ENCODE measurements at regions not wholly inside any gene's neighbourhood (a gene's known extent, or its start where the extent isn't known, plus 50 kb on each side); places are given as distances from the start of the nearest gene placed in this dataset.

DNA sequence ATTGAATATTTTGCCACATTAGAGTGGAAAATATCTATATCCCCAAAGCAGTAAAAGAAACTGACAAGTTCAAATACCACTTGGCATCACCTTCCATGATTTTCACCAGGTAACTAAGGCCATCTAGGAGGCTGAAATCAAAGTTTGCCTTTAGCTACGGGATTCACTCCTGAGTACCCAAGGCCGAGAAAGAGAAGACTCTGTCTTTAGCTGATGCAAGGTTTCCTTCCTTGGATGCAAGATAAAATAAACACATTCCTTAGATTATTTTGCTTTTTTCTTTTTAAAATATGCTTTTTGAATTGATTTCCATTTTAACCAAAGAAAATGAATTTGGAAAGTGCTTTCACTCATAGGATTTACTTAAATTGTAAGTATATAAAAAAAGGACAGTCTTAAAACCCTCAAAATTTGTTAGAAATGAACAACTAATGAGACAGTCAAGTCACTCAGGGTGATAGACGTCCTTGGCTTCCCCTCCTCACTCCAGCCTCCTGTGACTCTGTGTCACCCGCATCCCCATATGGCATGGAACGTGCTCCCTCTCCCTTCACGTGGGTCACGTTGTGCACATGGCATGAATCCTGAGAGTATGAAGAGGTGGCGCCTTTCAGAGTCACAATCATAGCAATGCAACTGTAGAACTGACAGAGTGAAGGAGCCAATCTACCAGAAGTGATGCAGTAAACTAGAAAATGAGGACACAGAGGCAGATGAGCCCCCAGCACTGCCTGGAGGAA lies 148.4 kb downstream of the RTP4 start:
- H3K79me2 ChIP-seq (ENCODE audit: control insufficient read depth in 1 of 2, insufficient read depth in 2 of 2, low read length in 2 of 2), result no peaks in the 10 kb centered on the region
- WGBS, 2 experiments (ENCODE audit: extremely low coverage in 1 of 2, insufficient coverage in 1 of 2, insufficient read length in 1 of 2, insufficient replicate concordance in 2 of 2, low coverage in 1 of 2, low lambda C conversion rate in 2 of 2, missing lambda C conversion rate in 1 of 2), result 92% methylated on average over 8 of the region's 8 CpGs; no CpG with 5 or more reads in 1 of the 2 experiments
- no peak overlapping the region for H3K23ac ChIP-seq (ENCODE audit: insufficient read length)
- ChIA-PET POLR2A (ENCODE audit: partially characterized antibody) (no interaction called here), CTCF (ENCODE audit: partially characterized antibody) (no interaction called here)
- H3K36me3 ChIP-seq (ENCODE audit: control insufficient read depth in 2 of 4, insufficient read depth in 4 of 4, low read length in 3 of 4), result peaks cover 0 to 13% (median 1%) of the 10 kb centered on the region in 4 experiments; a peak in 3 of 8 replicates
- peak overlapping the region; percentile 84; the same call in 1 of the 2 replicates for H3K18ac ChIP-seq (ENCODE audit: extremely low read depth, low read length)
- H3K4ac ChIP-seq (replicated peaks; ENCODE audit: insufficient read length, low read depth, low read length), result no peak overlapping the region
- H4K5ac ChIP-seq (ENCODE audit: insufficient read length, low read depth, low read length), result no peak overlapping the region
- no peaks in the 10 kb centered on the region; the same call in none of the 2 replicates for H3K23me2 ChIP-seq (ENCODE audit: low read depth, low read length)
- H4K20me1 ChIP-seq (replicated peaks in 1 of 2; ENCODE audit: control insufficient read depth in 1 of 2, insufficient read depth in 2 of 2, low read length in 2 of 2), result no peaks in the 10 kb centered on the region
- H3K4me1 ChIP-seq (replicated peaks in 1 of 4; ENCODE audit: control insufficient read depth in 3 of 4, insufficient read depth in 4 of 4, low read length in 3 of 4), result peaks cover 2 to 16% (median 9%) of the 10 kb centered on the region in 4 experiments; a peak in 4 of 7 replicates
- no peaks in the 10 kb centered on the region for H3K79me1 ChIP-seq (ENCODE audit: low read depth, low read length)
- peaks cover 13 to 19% of the 10 kb centered on the region in 2 experiments for H3K9me3 ChIP-seq (ENCODE audit: insufficient read depth in 2 of 2, low read depth in 1 of 2, low read length in 1 of 2)
- H4K8ac ChIP-seq (ENCODE audit: extremely low read depth, insufficient read depth, low read length), result no peak overlapping the region; the same call in 1 of the 2 replicates
- no peak overlapping the region for H3K56ac ChIP-seq (replicated peaks; ENCODE audit: insufficient read length, low read depth, low read length)
- peak overlapping the region; percentile 100 for H2BK12ac ChIP-seq (ENCODE audit: low read depth, low read length)
- H2AK5ac ChIP-seq (ENCODE audit: low read depth, low read length), result peak overlapping the region; percentile 98
- DNase-seq (ENCODE audit: low read depth in 1 of 2, low spot score in 2 of 2) (no peak), FAIRE-seq (no peak)
- TF ChIP-seq FOSL1 (IDR thresholded peaks at IDR 0.05; ENCODE audit: insufficient read depth, low read depth, low read length) (no peak), HDAC6 (IDR thresholded peaks at IDR 0.05; ENCODE audit: low read depth, low read length) (no peak), KDM4A (IDR thresholded peaks at IDR 0.05; ENCODE audit: low read depth, low read length, severe bottlenecking) (no peak), ATF3 (IDR thresholded peaks at IDR 0.05; ENCODE audit: insufficient read depth, low read depth, low read length) (no peak)
- H3K9ac ChIP-seq (replicated peaks in 1 of 4; ENCODE audit: extremely low read depth in 1 of 4, low read depth in 3 of 4, low read length in 3 of 4), result no peak overlapping the region
- no peak overlapping the region for H3K4me3 ChIP-seq (ENCODE audit: extremely low read depth in 1 of 4, insufficient read depth in 2 of 4, low read depth in 3 of 4, low read length in 4 of 4)
- H3K14ac ChIP-seq (ENCODE audit: insufficient read length), result no peak overlapping the region
- H2AFZ ChIP-seq (ENCODE audit: low read length), result no peak overlapping the region
- H3K4me2 ChIP-seq (ENCODE audit: insufficient read depth in 1 of 2, low read depth in 2 of 2, low read length in 2 of 2), result no peak overlapping the region
- H2BK120ac ChIP-seq (replicated peaks; ENCODE audit: low read depth, low read length), result peak overlapping the region; percentile 86
- H3K27ac ChIP-seq (ENCODE audit: low read depth, low read length), result no peak overlapping the region
- peak overlapping the region; percentile 99 for H2BK20ac ChIP-seq (ENCODE audit: low read length)
- H2BK15ac ChIP-seq (ENCODE audit: low read length), result peak overlapping the region; percentile 61; the same call in 1 of the 2 replicates
- H3K27me3 ChIP-seq (replicated peaks in 1 of 4; ENCODE audit: control insufficient read depth in 3 of 4, extremely low read depth in 1 of 4, insufficient read depth in 3 of 4, low read length in 3 of 4), result no peaks in the 10 kb centered on the region
- peak overlapping the region; percentile 96; the same call in 1 of the 2 replicates for H2BK5ac ChIP-seq (ENCODE audit: low read depth, low read length)
- H4K91ac ChIP-seq (replicated peaks; ENCODE audit: insufficient read length, low read length), result peak overlapping the region; percentile 97

Data from H1 (cell line).